Transverse colon (tissue), 3 donors: ENCODE measurements at regions not wholly inside any gene's neighbourhood (a gene's known extent, or its start where the extent isn't known, plus 50 kb on each side); places are given as distances from the start of the nearest gene placed in this dataset.

Experiments
- POLR2A ChIP-seq: fragments of 450-650 bp; IDR thresholded peaks from one replicate; pipeline ENCODE4 v1.6.1; 2016; ENCODE audit warnings: antibody characterized with exemption, mild to moderate bottlenecking, moderate library complexity
- POLR2AphosphoS5 ChIP-seq, 3 donors: sonication (generic); formaldehyde crosslinking; IDR thresholded peaks; one replicate each; pipeline ENCODE4 v1.6.1; 2016; ENCODE audit warnings: antibody characterized with exemption in 3 of 3

- TF ChIP-seq POLR2AphosphoS5 (IDR thresholded peaks at IDR 0.05) (no peak), POLR2A (no peak)
These were observed 117.8 kb upstream of the BRINP3 start for GRCh38 chr1:190595438-190595837.
